ENCODE measurements at regions not wholly inside any gene's neighbourhood (a gene's known extent, or its start where the extent isn't known, plus 50 kb on each side); places are given as distances from the start of the nearest gene placed in this dataset.

DNA sequence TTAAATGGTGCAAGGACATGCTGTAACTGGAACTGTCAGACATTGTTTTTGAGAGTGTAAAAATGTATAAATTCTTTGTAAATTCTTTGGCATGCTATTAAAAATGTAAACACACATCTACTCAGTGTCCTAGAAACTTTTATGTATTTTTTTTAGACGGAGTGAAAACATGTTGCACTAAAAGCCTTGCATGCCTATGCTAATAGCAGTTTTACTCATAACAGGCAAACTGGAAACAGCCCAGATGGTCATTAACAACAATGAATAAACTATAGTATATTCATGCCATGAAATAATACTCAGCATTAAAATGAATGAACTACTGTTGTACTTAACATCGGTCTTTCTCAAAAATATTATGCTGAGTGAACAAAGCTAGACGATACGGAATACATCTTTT is 954.8 kb upstream of the DDX18 start:
- no peak overlapping the region for H3K27ac ChIP-seq (replicated peaks)
- H3K36me3 ChIP-seq = no peaks in the 10 kb centered on the region
- DNase-seq = no peak
- no peaks in the 10 kb centered on the region for H3K27me3 ChIP-seq (ENCODE audit: low read depth)
- peaks cover 44% of the 10 kb centered on the region for H3K9me3 ChIP-seq (replicated peaks)
- H3K4me3 ChIP-seq = no peak overlapping the region
- H3K4me1 ChIP-seq = no peaks in the 10 kb centered on the region
- TF ChIP-seq, protein P1, sequence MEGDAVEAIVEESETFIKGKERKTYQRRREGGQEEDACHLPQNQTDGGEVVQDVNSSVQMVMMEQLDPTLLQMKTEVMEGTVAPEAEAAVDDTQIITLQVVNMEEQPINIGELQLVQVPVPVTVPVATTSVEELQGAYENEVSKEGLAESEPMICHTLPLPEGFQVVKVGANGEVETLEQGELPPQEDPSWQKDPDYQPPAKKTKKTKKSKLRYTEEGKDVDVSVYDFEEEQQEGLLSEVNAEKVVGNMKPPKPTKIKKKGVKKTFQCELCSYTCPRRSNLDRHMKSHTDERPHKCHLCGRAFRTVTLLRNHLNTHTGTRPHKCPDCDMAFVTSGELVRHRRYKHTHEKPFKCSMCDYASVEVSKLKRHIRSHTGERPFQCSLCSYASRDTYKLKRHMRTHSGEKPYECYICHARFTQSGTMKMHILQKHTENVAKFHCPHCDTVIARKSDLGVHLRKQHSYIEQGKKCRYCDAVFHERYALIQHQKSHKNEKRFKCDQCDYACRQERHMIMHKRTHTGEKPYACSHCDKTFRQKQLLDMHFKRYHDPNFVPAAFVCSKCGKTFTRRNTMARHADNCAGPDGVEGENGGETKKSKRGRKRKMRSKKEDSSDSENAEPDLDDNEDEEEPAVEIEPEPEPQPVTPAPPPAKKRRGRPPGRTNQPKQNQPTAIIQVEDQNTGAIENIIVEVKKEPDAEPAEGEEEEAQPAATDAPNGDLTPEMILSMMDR (IDR thresholded peaks at IDR 0.05; ENCODE audit: borderline replicate concordance) = no peak
- intact Hi-C loops (cut with micrococcal nuclease) = no loop called here

- intact Hi-C loops (cut with micrococcal nuclease) = no loop called here
- Histone ChIP-seq H3K36me3 (no peaks in the 10 kb centered on the region), H3K4me3 (no peak overlapping the region), H3K27me3 (ENCODE audit: low read depth) (no peaks in the 10 kb centered on the region), H3K27ac (replicated peaks) (no peak overlapping the region), H3K9me3 (replicated peaks) (peaks cover 16% of the 10 kb centered on the region), H3K4me1 (no peaks in the 10 kb centered on the region)
- TF ChIP-seq, protein P1 (IDR thresholded peaks at IDR 0.05; ENCODE audit: borderline replicate concordance) = no peak
- DNase-seq = no peak
Measured at GRCh38 chr2:116874021-116874420, 940.5 kb upstream of the DDX18 start.

DNA sequence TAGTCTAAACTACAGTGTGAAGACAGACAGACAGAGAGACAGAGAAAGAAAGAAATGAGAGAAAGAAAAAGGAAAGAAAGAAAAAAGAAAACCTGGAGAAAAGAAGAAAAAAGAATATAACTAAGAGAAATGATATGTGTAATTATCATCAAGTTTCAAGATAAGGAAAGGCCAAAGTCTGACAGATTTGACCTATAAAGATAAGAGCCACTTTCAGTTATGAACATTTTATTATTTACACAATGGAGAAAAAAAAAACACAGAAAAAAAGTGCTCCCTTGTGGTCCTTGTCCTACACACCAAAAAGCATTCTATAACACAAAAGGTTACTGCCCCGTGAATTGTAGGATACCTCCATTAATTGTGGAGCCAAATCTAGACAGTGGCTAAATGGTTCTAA is 937.2 kb upstream of the DDX18 start:
- H3K27me3 ChIP-seq (ENCODE audit: low read depth) = no peaks in the 10 kb centered on the region
- H3K9me3 ChIP-seq (replicated peaks) = peaks cover 16% of the 10 kb centered on the region
- TF ChIP-seq, protein P1 (IDR thresholded peaks at IDR 0.05; ENCODE audit: borderline replicate concordance) = no peak
- intact Hi-C loops (cut with micrococcal nuclease) = no loop called here
- no peak overlapping the region for H3K4me3 ChIP-seq
- H3K4me1 ChIP-seq = no peaks in the 10 kb centered on the region
- no peaks in the 10 kb centered on the region for H3K36me3 ChIP-seq
- H3K27ac ChIP-seq (replicated peaks) = no peak overlapping the region
- DNase-seq = no peak

GRCh38 chr2:116877944-116878343 is 936.5 kb upstream of the DDX18 start:
- no peaks in the 10 kb centered on the region for H3K36me3 ChIP-seq
- TF ChIP-seq, protein P1 (IDR thresholded peaks at IDR 0.05; ENCODE audit: borderline replicate concordance) = no peak
- intact Hi-C loops (cut with micrococcal nuclease) = no loop called here

GRCh38 chr2:116879650-116880160 is 934.8 kb upstream of the DDX18 start:
- Histone ChIP-seq H3K27ac (replicated peaks) (no peak overlapping the region), H3K9me3 (replicated peaks) (peaks cover 15% of the 10 kb centered on the region), H3K27me3 (ENCODE audit: low read depth) (no peaks in the 10 kb centered on the region), H3K36me3 (no peaks in the 10 kb centered on the region), H3K4me3 (no peak overlapping the region), H3K4me1 (no peaks in the 10 kb centered on the region)
- no peak for DNase-seq
- intact Hi-C loops (cut with micrococcal nuclease) = no loop called here
- TF ChIP-seq, protein P1 (IDR thresholded peaks at IDR 0.05; ENCODE audit: borderline replicate concordance) = no peak

More at GRCh38 chr2:116877944-116878343, 936.5 kb upstream of the DDX18 start:
- Histone ChIP-seq H3K27me3 (ENCODE audit: low read depth) (no peaks in the 10 kb centered on the region), H3K9me3 (replicated peaks) (peaks cover 13% of the 10 kb centered on the region), H3K4me1 (no peaks in the 10 kb centered on the region), H3K27ac (replicated peaks) (no peak overlapping the region), H3K4me3 (no peak overlapping the region)
- DNase-seq = no peak

All from left ventricle myocardium inferior (tissue), 1 donor.